Prostate gland (tissue), 2 donors: ENCODE measurements at regions not wholly inside any gene's neighbourhood (a gene's known extent, or its start where the extent isn't known, plus 50 kb on each side); places are given as distances from the start of the nearest gene placed in this dataset.

ENCODE experiments used
- CTCF ChIP-seq, 4 experiments: fragments of 200-600 bp in 2 of 4; fragments of 450-650 bp in 2 of 4; sonication (generic) in 2 of 4; IDR thresholded peaks; 1 replicate in 3 of 4; 2 replicates in 1 of 4; pipeline ENCODE4 v1.5.1; 2016 to 2019; ENCODE audit warnings: antibody characterized with exemption in 4 of 4, mild to moderate bottlenecking in 2 of 4, moderate library complexity in 2 of 4
- POLR2A ChIP-seq: fragments of 450-650 bp; IDR thresholded peaks from one replicate; pipeline ENCODE4 v1.6.1; 2016; ENCODE audit warnings: antibody characterized with exemption, mild to moderate bottlenecking
- POLR2AphosphoS5 ChIP-seq: sonication (generic); formaldehyde crosslinking; IDR thresholded peaks from one replicate; pipeline ENCODE4 v1.6.1; 2017; ENCODE audit warnings: antibody characterized with exemption

GRCh38 chr11:98277251-98277912 lies 743.4 kb upstream of the CNTN5 start:
- TF ChIP-seq CTCF (IDR thresholded peaks at IDR 0.05) (no peak), POLR2A (no peak), POLR2AphosphoS5 (no peak)
